Chondrocyte (in vitro differentiated cells): ENCODE measurements at regions not wholly inside any gene's neighbourhood (a gene's known extent, or its start where the extent isn't known, plus 50 kb on each side); places are given as distances from the start of the nearest gene placed in this dataset.
A peak's percentile ranks its signal among the peaks of the same experiment; 100 is the strongest.

Experiments used
- DNase-seq: peaks from one replicate; pipeline ENCODE4 v3.0.0; 2021; ENCODE audit warnings: mixed read lengths, low spot score
- H3K27ac Mint-ChIP-seq: one replicate; pipeline ENCODE4 v1.8.0; 2021; ENCODE audit warnings: mild to moderate bottlenecking, moderate library complexity, mixed read lengths; ENCODE audit not compliant: unreplicated experiment
- H3K27me3 Mint-ChIP-seq: 2 replicates; pipeline ENCODE4 v1.8.0; 2021; ENCODE audit warnings: low read depth, mixed read lengths
- H3K36me3 Mint-ChIP-seq: 2 replicates; pipeline ENCODE4 v1.8.0; 2021; ENCODE audit warnings: low read depth, mixed read lengths
- H3K4me1 Mint-ChIP-seq: 2 replicates; pipeline ENCODE4 v1.8.0; 2021; ENCODE audit warnings: low read depth, mild to moderate bottlenecking, mixed read lengths
- H3K4me3 Mint-ChIP-seq: one replicate; pipeline ENCODE4 v1.8.0; 2021; ENCODE audit warnings: mild to moderate bottlenecking, moderate library complexity, mixed read lengths; ENCODE audit not compliant: unreplicated experiment
- H3K9me3 Mint-ChIP-seq: 2 replicates; pipeline ENCODE4 v1.8.0; 2021; ENCODE audit warnings: low read depth, mixed read lengths
- CTCF ChIP-seq: fragments of 200-600 bp; sonication (generic); IDR thresholded peaks from 2 replicates; pipeline ENCODE4 v1.5.0; 2021; ENCODE audit warnings: antibody characterized with exemption, mild to moderate bottlenecking, moderate library complexity

GRCh38 chr14:85391455-85391854 is 138.5 kb upstream of the FLRT2 start:
- Mint-ChIP-seq H3K4me1 (peaks cover 3% of the 10 kb centered on the region), H3K36me3 (no peaks in the 10 kb centered on the region), H3K27me3 (no peaks in the 10 kb centered on the region), H3K9me3 (no peaks in the 10 kb centered on the region), H3K27ac (no peak overlapping the region), H3K4me3 (no peak overlapping the region)
- no peak for TF ChIP-seq CTCF
- DNase-seq, result no peak

- Mint-ChIP-seq H3K4me3 (no peak overlapping the region), H3K27me3 (no peaks in the 10 kb centered on the region), H3K4me1 (peaks cover 7% of the 10 kb centered on the region), H3K27ac (no peak overlapping the region), H3K9me3 (no peaks in the 10 kb centered on the region), H3K36me3 (no peaks in the 10 kb centered on the region)
- no peak for DNase-seq
- TF ChIP-seq CTCF, result no peak
Measured at GRCh38 chr14:85391892-85392291, 138.1 kb upstream of the FLRT2 start.

- no peak for TF ChIP-seq CTCF
- no peak overlapping the region for H3K4me3 Mint-ChIP-seq
- peaks cover 66% of the 10 kb centered on the region for H3K4me1 Mint-ChIP-seq
- H3K27me3 Mint-ChIP-seq, result no peaks in the 10 kb centered on the region
- no peaks in the 10 kb centered on the region for H3K36me3 Mint-ChIP-seq
- peak overlapping the region; percentile 52 for H3K27ac Mint-ChIP-seq
- H3K9me3 Mint-ChIP-seq, result no peaks in the 10 kb centered on the region
- DNase-seq, result no peak
Measured at GRCh38 chr14:85399186-85399585, 130.8 kb upstream of the FLRT2 start.

GRCh38 chr14:85400678-85401077 is 129.3 kb upstream of the FLRT2 start:
- TF ChIP-seq CTCF, result no peak
- H3K27ac Mint-ChIP-seq, result no peak overlapping the region
- no peaks in the 10 kb centered on the region for H3K9me3 Mint-ChIP-seq
- DNase-seq, result no peak
- H3K4me3 Mint-ChIP-seq, result no peak overlapping the region
- H3K27me3 Mint-ChIP-seq, result no peaks in the 10 kb centered on the region
- H3K4me1 Mint-ChIP-seq, result peaks cover 66% of the 10 kb centered on the region
- H3K36me3 Mint-ChIP-seq, result no peaks in the 10 kb centered on the region

- no peak for DNase-seq
- Mint-ChIP-seq H3K36me3 (no peaks in the 10 kb centered on the region), H3K27ac (peak overlapping the region; percentile 70), H3K27me3 (no peaks in the 10 kb centered on the region), H3K4me1 (peaks cover 64% of the 10 kb centered on the region), H3K4me3 (no peak overlapping the region), H3K9me3 (no peaks in the 10 kb centered on the region)
- TF ChIP-seq CTCF, result no peak
Measured at GRCh38 chr14:85401384-85401783, 128.6 kb upstream of the FLRT2 start.
